HCT116 (cell line): ENCODE measurements at regions not wholly inside any gene's neighbourhood (a gene's known extent, or its start where the extent isn't known, plus 50 kb on each side); places are given as distances from the start of the nearest gene placed in this dataset.

ENCODE experiments used
- ATAC-seq: fragments of 200-7000 bp; cut with Tn5 transposase; 2 replicates; pipeline ENCODE4 v1.9.1; 2020; ENCODE audit warnings: mild to moderate bottlenecking, moderate library complexity
- BruUV-seq: library from RNA; stranded (reverse); fragments of 400-500 nt; replicated peaks from 2 replicates; lab custom pipeline; 2021; lab: Mats Ljungman, UMichigan
- CTCF ChIA-PET: fragments of 300-600 bp; sonication (Branson Sonifier 250); formaldehyde crosslinking; loops from one replicate; lab custom pipeline; 2021; ENCODE audit warnings: antibody characterized with exemption; lab: Charles Lee
- POLR2A ChIA-PET: fragments of 300-600, 350-600 bp; sonication (Branson Sonifier 250); formaldehyde crosslinking; loops from one replicate; lab custom pipeline; 2021; ENCODE audit warnings: antibody characterized with exemption; lab: Charles Lee
- RAD21 ChIA-PET, 2 experiments: fragments of 300-600 bp; sonication (Branson Sonifier 250); formaldehyde crosslinking; loops; one replicate each; lab custom pipeline; 2023; ENCODE audit warnings: low total read pairs in 2 of 2; ENCODE audit not compliant: uncharacterized antibody in 2 of 2, unreplicated experiment in 2 of 2, low non-redundant PET in 1 of 2; lab: Charles Lee
- DNase-seq: peaks from one replicate; pipeline ENCODE4 v3.0.0-alpha.2; 2010; ENCODE audit warnings: low read depth, low spot score
- H2AFZ ChIP-seq: fragments of 200-600 bp; shearing (Covaris generic), sonication (generic); 2 replicates; pipeline ENCODE4 v1.6.1; 2017; ENCODE audit warnings: low read depth, mixed run types, mixed read lengths, antibody characterized with exemption, low read length; ENCODE audit not compliant: poor library complexity, severe bottlenecking
- H3K27ac ChIP-seq: 2 replicates; pipeline ENCODE4 v1.5.1; 2012; ENCODE audit warnings: low read depth, low read length
- H3K27me3 ChIP-seq: fragments of 200-600 bp; sonication (generic); 2 replicates; pipeline ENCODE4 v1.6.1; 2016; ENCODE audit warnings: mixed run types, low read length, mixed read lengths; ENCODE audit not compliant: insufficient read depth
- H3K36me3 ChIP-seq, 2 experiments: fragments of 200-500 bp in 1 of 2; fragments of 200-600 bp in 1 of 2; sonication (Bioruptor generic) in 1 of 2; sonication (generic) in 1 of 2; 2 replicates each; pipeline versions ENCODE4 v1.5.1 to v1.6.1; 2014 to 2016; ENCODE audit warnings: low read length in 2 of 2, inconsistent platforms in 1 of 2, mixed read lengths in 1 of 2, mixed run types in 1 of 2; ENCODE audit not compliant: insufficient read depth in 2 of 2, control insufficient read depth in 1 of 2
- H3K4me1 ChIP-seq, 2 experiments: fragments of 200-600 bp in 1 of 2; sonication (generic) in 1 of 2; 2 replicates each; pipeline versions ENCODE4 v1.5.1 to v1.6.1; 2012 to 2017; ENCODE audit warnings: low read length in 2 of 2, inconsistent platforms in 1 of 2, mild to moderate bottlenecking in 1 of 2, mixed read lengths in 1 of 2, mixed run types in 1 of 2, moderate library complexity in 1 of 2; ENCODE audit not compliant: insufficient read depth in 2 of 2, control insufficient read depth in 1 of 2
- H3K4me2 ChIP-seq: fragments of 200-600 bp; sonication (generic); 2 replicates; pipeline ENCODE4 v1.6.1; 2017; ENCODE audit warnings: mixed run types, low read length, mixed read lengths
- H3K4me3 ChIP-seq, 2 experiments: fragments of 200-600 bp in 1 of 2; sonication (generic) in 1 of 2; replicated peaks in 1 of 2; 2 replicates each; pipeline ENCODE4 v1.5.1; 2011 to 2016; ENCODE audit warnings: low read length in 2 of 2, control low read depth in 1 of 2, low read depth in 1 of 2, mild to moderate bottlenecking in 1 of 2, mixed read lengths in 1 of 2, mixed run types in 1 of 2
- H3K79me2 ChIP-seq: fragments of 200-600 bp; sonication (generic); 2 replicates; pipeline ENCODE4 v1.6.1; 2017; ENCODE audit warnings: mild to moderate bottlenecking, mixed run types, low read length, moderate library complexity, mixed read lengths; ENCODE audit not compliant: insufficient read depth
- H3K9ac ChIP-seq: fragments of 200-600 bp; sonication (generic); 2 replicates; pipeline ENCODE4 v1.6.1; 2016; ENCODE audit warnings: low read length, mixed read lengths
- H3K9me2 ChIP-seq: fragments of 200-600 bp; sonication (generic), shearing (Covaris generic); 2 replicates; pipeline ENCODE4 v1.6.1; 2017; ENCODE audit warnings: mixed run types, mild to moderate bottlenecking, moderate library complexity; ENCODE audit not compliant: insufficient read depth
- H3K9me3 ChIP-seq, 2 experiments: fragments of 200-500 bp in 1 of 2; fragments of 200-600 bp in 1 of 2; sonication (Bioruptor generic) in 1 of 2; sonication (generic) in 1 of 2; 2 replicates each; pipeline ENCODE4 v1.6.1; 2014 to 2017; ENCODE audit warnings: low read length in 2 of 2, mixed read lengths in 2 of 2, inconsistent platforms in 1 of 2, low read depth in 1 of 2, mild to moderate bottlenecking in 1 of 2, mixed run types in 1 of 2, moderate library complexity in 1 of 2; ENCODE audit not compliant: control insufficient read depth in 1 of 2, insufficient read depth in 1 of 2
- H4K20me1 ChIP-seq: fragments of 200-600 bp; sonication (generic), shearing (Covaris generic); 2 replicates; pipeline ENCODE4 v1.6.1; 2017; ENCODE audit warnings: mixed run types, mild to moderate bottlenecking, moderate library complexity; ENCODE audit not compliant: insufficient read depth
- ATF3 ChIP-seq: IDR thresholded peaks from 2 replicates; pipeline ENCODE4 v1.6.1; 2012
- CBX3 ChIP-seq: IDR thresholded peaks from 2 replicates; pipeline ENCODE4 v1.6.1; 2012; ENCODE audit warnings: low read depth
- CEBPB ChIP-seq: IDR thresholded peaks from 2 replicates; pipeline ENCODE4 v1.6.1; 2012; ENCODE audit warnings: low read depth
- CTCF ChIP-seq, 3 experiments: fragments of 200-600 bp in 1 of 3; sonication (generic) in 1 of 3; IDR thresholded peaks in 2 of 3; conservative IDR thresholded peaks in 1 of 3; 2 replicates each; pipeline ENCODE4 v1.5.1; 2012 to 2017; ENCODE audit warnings: low read depth in 2 of 3, low read length in 2 of 3, antibody characterized with exemption in 1 of 3, borderline replicate concordance in 1 of 3, control low read depth in 1 of 3, mild to moderate bottlenecking in 1 of 3, mixed read lengths in 1 of 3, mixed run types in 1 of 3, moderate library complexity in 1 of 3; ENCODE audit not compliant: insufficient read depth in 1 of 3
- EZH2phosphoT487 ChIP-seq: fragments of 200-600 bp; IDR thresholded peaks from 2 replicates; pipeline ENCODE4 v1.6.1; 2018; ENCODE audit warnings: antibody characterized with exemption, borderline replicate concordance
- FOSL1 ChIP-seq: IDR thresholded peaks from 2 replicates; pipeline ENCODE4 v1.6.1; 2012; ENCODE audit warnings: low read depth
- POLR2A ChIP-seq: IDR thresholded peaks from 2 replicates; pipeline ENCODE4 v1.7.0; 2011; ENCODE audit warnings: borderline replicate concordance; ENCODE audit not compliant: insufficient read depth, insufficient read length; ENCODE audit errors: extremely low read depth
- RAD21 ChIP-seq: IDR thresholded peaks from 2 replicates; pipeline ENCODE4 v1.6.1; 2012; ENCODE audit warnings: low read depth, mild to moderate bottlenecking
- SP1 ChIP-seq: IDR thresholded peaks from 2 replicates; pipeline ENCODE4 v1.6.1; 2012; ENCODE audit warnings: low read depth
- SRF ChIP-seq: IDR thresholded peaks from 2 replicates; pipeline ENCODE4 v1.6.1; 2012; ENCODE audit warnings: low read depth
- YY1 ChIP-seq: IDR thresholded peaks from 2 replicates; pipeline ENCODE4 v1.6.1; 2011; ENCODE audit warnings: low read length, low read depth, moderate library complexity, mild to moderate bottlenecking; ENCODE audit not compliant: insufficient replicate concordance; ENCODE audit errors: extremely low read depth
- ZBTB33 ChIP-seq: IDR thresholded peaks from 2 replicates; pipeline ENCODE4 v1.6.1; 2011; ENCODE audit warnings: mild to moderate bottlenecking, low read length, moderate library complexity; ENCODE audit not compliant: insufficient replicate concordance; ENCODE audit errors: extremely low read depth
- ZNF274 ChIP-seq: fragments of 200-500 bp; sonication (Bioruptor generic); IDR thresholded peaks from 2 replicates; pipeline ENCODE4 v1.6.1; 2014; ENCODE audit warnings: mild to moderate bottlenecking, low read depth, low read length, inconsistent platforms
- intact Hi-C: fragments of 100-400 bp; cut with micrococcal nuclease; formaldehyde crosslinking; loops from 2 replicates; pipeline ENCODE4 v1.10.0; 2022

GRCh38 chr13:71156550-71156949, 710.5 kb downstream of the DACH1 start:
- intact Hi-C loops = no loop called here
- no peaks in the 10 kb centered on the region for H3K9me3 ChIP-seq
- H4K20me1 ChIP-seq = no peaks in the 10 kb centered on the region
- no peaks in the 10 kb centered on the region for H3K36me3 ChIP-seq
- BruUV-seq = no TSS peak
- ChIA-PET CTCF (no interaction called here), RAD21 (no interaction called here), POLR2A (no interaction called here)
- no peak overlapping the region for H3K27ac ChIP-seq
- H2AFZ ChIP-seq = no peak overlapping the region
- H3K79me2 ChIP-seq = no peaks in the 10 kb centered on the region
- no peak overlapping the region for H3K9ac ChIP-seq
- H3K4me2 ChIP-seq = no peak overlapping the region
- TF ChIP-seq SRF (no peak), CBX3 (no peak), POLR2A (no peak), CEBPB (no peak), ZBTB33 (no peak), CTCF (IDR thresholded peaks at IDR 0.05 in 2 of 3, conservative IDR thresholded peaks at IDR 0.05 in 1 of 3; ENCODE audit: borderline replicate concordance in 1 of 3, insufficient read depth in 1 of 3, low read depth in 2 of 3, low read length in 2 of 3) (no peak), EZH2phosphoT487 (no peak), YY1 (no peak), ZNF274 (no peak), SP1 (no peak), RAD21 (no peak), FOSL1 (no peak), ATF3 (no peak)
- H3K4me3 ChIP-seq = no peak overlapping the region
- no peaks in the 10 kb centered on the region for H3K4me1 ChIP-seq
- no peaks in the 10 kb centered on the region for H3K27me3 ChIP-seq
- H3K9me2 ChIP-seq = no peaks in the 10 kb centered on the region
- no peak for DNase-seq
- no peak for ATAC-seq
